NCI-H1930 (cell line): ENCODE measurements at regions not wholly inside any gene's neighbourhood (a gene's known extent, or its start where the extent isn't known, plus 50 kb on each side); places are given as distances from the start of the nearest gene placed in this dataset.
"Not testable (repeated sequence)": the region's sequence is repeated elsewhere in the genome, so short reads cannot be mapped to it uniquely, and the experiment has no call there.

Source experiments
- DNase-seq, 2 experiments: peaks; one replicate each; lab custom pipeline; 2025; lab: John Stamatoyannopoulos, UW

DNA sequence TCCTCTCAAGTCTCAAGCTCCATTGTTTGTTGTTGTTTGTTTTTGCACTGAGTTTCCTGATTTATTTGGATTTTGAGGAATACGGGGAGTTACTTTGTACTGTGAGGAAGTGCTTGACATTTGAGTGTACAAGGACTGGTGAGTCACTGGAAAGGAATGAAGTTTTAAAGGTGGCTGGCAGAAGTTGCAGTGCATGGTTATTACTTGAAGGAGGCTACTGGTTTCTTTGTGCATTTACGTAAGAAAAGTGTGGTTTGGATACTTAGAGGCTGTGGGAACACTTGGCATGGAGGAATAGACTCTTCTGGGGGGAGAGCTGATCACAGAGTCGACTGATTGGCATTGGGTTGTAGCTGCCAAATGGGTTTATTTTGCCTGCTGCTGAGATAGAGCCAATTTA is 919.0 kb downstream of the TAF11L14 start:
- no peak for DNase-seq

DNA sequence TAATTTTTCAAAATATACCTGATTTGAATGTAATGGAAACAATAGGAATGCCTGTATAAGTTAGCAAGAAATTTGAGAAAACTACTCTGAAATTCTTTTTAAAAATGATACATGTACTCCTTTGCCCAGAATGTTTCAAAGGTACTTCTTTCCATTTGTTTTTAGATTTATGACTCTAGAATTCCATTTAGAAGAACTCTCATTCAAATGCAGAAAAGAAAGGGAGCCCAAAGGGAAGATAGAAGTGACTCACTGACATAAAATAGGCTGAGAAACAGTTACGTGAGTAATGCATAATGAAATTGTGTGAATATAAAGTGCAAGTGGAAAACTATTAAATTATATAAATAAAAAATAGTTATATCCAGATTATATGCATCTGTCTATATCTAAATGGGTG is 926.3 kb downstream of the TAF11L14 start:
- DNase-seq: no peak

DNA sequence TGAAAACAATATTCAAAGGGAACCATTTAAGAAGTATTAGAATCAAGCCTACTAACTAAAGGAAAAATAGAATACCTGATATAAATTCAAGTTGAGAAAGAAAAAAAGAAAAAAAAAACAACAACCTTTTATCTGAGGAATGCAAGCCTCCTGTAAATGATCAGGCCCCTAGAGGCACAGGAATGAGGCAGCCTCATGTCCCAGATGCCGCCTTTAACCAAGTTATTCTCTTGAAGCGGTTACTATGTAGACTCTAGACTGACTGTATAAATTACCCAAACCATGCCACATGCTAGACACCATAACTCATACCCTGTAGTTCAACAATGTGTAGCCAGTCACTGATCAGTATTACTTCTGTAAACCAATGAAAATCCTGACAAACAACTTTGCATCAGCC is 929.6 kb downstream of the TAF11L14 start:
- DNase-seq: no peak

DNA sequence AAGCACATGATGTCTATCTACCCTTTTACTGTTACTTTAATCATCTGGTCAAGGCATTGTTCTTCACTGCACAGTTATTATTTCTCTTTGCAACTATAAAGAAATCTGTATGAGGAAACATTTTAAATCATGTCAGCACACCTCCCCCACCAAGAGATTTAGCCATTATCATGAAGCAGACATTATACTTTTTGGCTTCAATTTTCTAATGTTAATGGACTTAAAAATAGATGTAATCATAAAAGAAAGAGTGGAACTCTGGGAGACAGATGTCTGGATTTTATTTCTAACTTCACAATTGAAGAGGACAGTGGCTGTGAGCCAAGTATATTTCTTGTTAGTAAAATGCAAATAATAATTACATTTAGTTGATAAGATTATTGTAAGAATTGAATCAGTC is 932.4 kb downstream of the TAF11L14 start:
- no peak for DNase-seq

DNA sequence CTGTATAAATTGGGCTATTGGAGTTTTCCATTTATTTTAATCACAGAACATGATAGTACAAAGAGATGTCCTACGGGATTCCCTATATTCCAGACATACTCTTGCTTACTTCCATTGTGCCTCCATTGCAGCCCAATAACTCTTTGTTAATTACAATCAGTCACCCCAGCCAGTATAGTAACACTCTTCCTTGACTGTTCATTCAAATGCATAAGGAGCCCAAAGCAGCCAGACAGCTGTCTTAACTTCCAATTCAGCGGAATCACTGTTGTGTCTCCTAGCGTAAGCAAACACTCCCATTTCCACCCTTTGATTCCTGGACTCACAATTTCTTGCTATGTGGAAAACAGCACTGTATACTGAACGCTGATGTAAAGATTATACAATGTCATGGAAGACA is 942.3 kb downstream of the TAF11L14 start:
- DNase-seq: no peak

DNA sequence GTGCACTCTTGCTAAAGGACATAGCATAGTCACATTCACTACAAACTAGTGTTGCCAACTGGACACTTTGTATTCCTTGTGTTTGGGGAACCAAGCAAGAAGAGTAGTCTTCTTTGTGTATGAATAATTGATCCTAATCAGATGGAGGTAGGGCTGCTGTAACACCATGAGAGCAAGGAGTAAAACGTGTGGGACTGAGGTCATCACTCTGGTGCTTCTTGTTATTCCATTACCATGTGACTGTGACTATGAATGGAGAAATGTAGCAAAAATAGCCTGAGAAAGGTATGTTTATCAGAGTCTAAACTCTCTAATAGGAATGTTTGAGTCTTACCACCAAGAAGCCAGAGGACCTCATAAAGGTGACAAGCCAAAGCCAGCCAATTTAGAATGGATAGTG is 966.9 kb downstream of the TAF11L14 start:
- no peak for DNase-seq

DNA sequence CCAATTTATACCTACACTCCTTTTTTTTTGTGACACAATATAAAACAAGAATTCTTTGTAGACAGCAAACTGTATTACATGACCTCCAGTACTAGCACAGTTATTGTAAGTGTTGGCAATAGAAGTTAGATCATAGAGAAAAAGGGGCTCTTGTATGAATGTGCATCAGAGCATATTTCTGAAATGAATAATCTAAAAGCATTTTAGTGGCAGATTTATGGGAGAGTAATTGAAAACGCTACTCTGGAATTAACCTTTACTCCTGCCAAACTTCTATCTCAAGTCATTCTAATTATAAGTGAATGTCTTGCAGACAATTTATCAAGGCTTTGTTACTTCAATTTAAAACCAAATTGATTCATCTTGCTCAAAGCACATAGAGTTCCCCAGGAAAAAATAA is 968.1 kb downstream of the TAF11L14 start:
- no peak for DNase-seq

DNA sequence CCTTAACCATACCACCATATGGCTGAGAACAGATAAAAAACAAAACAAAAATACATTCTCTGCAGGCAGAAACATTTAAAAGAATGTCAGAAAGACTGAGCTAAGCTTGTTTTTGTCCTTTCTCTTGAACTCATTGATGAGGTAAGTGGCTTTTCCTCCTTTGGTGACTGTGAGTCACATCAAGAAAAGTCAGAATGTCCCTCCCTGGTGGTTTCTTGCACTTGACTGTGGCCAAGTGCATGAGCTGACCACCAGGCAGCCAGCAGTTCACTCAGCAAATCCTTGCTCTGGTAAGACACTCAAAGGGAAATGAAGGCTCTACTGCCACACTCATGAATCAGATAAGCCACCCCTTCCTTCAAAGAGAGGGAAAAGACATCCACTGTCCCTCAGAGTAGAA is 970.9 kb downstream of the TAF11L14 start:
- DNase-seq: no peak

DNA sequence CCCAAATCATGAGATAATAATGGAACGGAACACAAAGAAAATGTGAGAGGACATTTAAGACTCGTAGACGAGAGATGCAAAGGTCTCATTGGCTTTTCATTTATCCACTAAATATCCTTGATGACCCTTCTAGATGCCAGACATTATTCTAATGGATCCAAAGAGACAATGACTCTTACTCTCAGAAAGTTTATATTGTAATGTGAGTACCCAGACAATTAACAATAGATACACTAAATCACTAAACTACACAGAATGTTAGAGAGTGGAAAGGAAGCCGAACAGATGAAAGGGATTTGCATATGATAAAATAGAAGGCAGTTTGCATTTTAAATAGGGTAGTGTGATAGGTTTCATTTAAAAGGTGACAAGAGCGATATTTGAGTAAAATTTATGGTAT is 973.3 kb downstream of the TAF11L14 start:
- no peak for DNase-seq

DNA sequence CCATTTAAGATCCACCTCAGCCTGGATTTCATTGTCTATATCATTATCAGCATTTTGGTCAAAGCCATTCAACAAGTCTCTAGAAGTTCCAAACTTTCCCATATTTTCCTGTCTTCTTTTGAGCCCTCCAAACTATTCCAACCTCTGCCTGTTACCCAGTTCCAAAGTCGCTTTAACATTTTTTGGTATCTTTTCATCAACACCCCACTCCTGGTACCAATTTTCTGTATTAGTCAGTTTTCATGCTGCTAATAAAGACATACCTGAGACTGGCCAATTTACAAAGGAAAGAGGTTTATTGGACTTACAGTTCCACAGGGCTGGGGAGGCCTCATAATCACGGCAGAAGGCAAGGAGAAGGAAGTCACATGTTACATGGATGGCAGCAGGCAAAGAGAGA is 982.9 kb downstream of the TAF11L14 start:
- not testable (repeated sequence) for DNase-seq

DNA sequence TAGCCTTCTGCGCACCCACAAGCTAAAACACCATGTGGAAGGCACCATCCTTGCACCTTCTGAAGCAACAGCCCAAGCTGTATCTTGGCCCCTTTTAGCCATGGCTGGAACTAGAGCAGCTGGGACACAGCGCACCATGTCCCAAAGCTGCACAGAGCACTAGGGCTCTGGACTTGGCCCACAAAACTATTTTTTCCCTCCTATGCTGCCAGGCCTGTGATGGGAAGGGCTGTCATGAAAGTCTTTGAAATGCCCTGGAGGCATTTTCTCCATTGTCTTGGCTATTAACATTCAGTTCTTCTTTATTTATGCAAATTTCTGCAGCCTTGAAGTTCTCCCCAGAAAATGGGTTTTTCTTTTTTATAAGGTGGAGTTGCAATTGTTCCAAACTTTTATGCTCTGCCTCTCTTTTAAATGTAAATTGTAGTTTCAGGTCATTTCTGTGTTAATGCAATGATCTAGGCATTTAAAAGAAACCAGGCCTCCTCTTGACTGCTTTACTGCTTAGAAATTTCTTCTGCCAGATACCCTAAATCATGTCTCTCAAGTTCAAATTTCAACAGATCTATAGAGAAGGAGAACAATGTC is 996.3 kb downstream of the TAF11L14 start:
- DNase-seq: no peak

DNA sequence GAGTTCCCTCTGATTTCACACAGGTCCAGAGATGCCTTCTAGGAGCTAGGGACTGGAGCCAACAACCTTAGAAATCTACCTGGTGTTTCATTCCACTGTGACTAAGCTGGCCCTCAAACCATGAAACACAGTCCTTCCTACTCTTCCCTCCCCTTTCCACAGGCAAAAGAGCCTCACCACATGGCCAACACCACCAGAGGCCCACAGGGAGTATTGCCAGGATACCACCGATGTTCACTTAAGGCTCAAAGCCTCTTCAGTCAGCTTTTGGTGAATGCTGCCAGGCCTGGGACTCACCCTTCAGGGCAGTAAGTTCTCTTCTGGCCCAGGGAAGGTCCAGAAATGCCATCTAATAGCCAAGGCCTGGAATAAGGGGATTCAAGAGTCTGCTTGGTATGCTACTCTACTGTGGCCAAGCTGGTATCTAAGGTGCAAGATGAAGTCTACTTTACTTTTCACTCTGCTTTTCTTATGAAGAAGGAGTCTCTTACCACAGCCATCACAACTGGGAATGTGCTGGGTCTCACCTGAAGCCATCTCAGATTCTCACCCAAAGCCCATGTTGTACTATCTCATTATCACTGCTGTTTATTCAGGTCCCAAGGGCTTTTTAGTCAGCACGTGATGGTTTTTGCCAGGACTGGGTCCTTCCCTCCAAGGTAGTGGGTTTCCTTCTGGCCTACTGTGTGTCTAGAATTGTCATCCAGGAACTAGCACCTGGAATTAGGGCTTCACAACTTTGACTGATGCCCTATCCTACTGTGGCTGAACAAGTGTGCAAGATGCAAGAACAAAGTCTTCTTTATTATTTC is 1018.4 kb downstream of the TAF11L14 start:
- DNase-seq: no peak

DNA sequence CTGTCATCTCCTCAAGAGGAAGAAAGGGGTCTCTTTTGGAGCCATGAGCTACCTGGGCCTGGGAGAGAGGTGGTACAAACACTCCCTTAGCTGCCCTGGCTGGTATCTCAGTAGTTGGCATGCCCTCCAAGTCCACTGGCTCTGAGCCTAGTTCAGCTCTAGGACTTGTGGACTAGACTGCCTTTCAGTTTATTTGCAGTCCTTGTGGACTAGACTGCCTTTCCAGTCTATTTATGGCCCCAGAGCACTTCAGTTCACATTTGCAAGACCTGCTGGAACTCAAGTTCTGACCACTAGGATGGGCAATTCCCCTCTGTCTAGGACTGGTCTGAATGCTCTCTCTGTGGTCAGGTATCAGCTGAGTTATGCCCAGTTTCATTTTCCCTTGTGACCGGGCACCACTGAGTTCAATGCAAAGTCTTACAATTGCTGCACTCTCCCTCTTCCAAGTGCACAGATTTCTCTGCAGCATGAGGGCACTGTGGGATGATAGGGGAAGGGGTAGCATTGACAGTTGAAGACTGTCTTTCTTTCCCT is 1019.0 kb downstream of the TAF11L14 start:
- DNase-seq: no peak

DNA sequence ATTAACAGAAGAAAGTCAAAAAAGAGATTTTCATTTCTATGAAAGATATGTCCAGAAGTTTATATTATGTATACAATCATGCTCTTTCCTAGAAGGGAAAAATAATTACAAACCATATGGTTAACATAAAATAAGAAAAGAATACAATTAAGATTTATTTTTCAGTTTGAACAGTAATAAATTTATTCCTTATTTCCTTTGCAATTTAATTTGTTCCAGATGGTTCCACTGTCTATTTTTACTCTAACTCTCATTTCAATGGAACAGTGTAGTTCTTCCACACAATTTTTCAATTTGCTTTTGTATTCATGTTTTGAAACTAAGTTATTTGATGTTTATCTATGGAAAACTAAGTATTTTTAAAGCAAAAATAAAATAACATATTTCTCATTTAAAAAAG is 1026.3 kb downstream of the TAF11L14 start:
- DNase-seq: no peak

DNA sequence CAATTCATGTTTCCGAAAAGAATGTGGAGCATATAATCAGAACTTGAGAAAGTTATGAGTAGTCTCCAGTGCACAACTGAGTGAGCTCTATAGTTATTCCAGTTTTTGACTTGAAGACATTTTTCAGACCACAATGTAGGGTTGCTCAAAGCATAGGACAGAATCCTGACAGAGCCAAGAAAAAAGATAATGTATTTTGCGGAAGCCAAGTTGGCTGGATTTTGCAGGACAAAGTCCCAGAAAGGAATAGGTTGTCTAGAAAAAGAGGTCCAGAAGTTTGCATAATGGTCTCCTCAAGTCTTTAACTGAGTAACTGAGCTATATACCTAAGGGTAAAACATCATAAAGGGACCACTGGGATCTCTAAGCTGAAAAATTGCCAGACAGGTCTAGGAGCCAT is 1028.0 kb downstream of the TAF11L14 start:
- no peak for DNase-seq

DNA sequence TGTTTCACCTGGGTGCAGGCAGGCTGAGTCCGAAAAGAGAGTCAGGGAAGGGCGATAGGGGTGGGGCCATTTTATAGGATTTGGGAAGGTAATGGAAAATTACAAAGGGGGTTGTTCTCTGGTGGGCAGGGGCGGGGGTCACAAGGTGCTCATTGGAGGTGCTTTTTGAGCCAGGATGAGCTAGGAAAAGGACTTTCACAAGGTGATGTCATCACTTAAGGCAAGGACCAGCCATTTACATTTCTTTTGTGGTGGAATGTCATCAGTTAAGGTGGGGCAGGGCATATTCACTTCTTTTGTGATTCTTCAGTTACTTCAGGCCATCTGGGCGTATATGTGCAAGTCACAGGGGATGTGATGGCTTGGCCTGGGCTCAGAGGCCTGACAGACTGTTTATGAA is 1040.0 kb downstream of the TAF11L14 start:
- not testable (repeated sequence) for DNase-seq

DNA sequence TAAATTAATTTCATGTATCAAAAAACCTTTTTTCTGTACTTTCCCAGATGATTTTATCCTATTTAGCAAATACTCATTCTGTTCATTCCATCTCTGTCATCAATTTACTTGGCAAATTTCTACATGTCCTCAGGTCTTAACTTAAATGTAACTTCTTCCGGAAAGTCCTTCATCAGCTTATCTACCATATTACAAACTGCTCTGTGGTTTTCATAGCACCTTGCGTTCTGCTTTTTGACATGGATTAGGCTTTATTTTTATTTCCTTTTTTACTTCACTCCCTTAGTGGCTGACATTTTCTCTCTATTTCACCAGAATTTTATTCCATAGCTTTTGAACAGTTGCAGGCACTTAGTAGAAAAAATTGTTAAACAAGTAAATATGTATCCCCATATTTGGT is 1040.8 kb downstream of the TAF11L14 start:
- no peak for DNase-seq

DNA sequence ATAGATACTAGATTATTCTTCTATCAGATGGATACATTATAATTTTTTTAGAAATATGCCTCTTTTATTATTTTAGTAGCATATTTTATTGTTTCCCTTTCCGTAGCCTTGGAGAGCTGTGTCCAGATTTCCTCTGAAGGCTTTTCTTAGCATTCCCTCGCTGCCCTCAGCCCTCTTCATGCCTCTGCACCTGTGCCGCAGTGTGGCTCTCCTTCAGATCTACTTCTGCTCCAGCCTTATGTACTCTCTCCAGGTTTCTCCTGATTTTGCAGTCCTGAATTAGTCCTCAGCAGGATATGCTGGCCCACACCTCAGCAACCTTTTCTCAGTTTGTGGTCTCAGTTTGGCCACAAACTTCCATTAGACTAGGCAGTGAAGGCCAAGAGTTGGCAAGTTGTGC is 1052.0 kb downstream of the TAF11L14 start:
- DNase-seq: no peak

DNA sequence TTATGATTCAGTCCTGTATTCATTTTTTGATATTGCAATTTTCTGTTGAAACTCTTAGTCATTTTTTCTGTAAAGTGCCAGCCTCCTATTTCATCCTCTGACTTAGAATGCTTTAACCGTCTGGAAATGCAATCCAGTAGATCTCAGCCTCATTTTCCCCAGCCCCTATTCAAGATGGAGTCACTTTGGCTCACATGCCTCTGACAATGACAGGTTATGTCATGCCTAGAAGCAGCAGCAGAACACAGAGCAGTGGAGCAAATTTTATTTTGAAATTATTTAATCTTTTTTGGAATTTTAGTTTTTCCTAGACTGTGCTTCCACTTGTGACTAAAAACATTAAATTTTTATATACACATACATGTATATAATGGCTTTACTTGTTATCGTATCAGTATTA is 1053.2 kb downstream of the TAF11L14 start:
- no peak for DNase-seq

DNA sequence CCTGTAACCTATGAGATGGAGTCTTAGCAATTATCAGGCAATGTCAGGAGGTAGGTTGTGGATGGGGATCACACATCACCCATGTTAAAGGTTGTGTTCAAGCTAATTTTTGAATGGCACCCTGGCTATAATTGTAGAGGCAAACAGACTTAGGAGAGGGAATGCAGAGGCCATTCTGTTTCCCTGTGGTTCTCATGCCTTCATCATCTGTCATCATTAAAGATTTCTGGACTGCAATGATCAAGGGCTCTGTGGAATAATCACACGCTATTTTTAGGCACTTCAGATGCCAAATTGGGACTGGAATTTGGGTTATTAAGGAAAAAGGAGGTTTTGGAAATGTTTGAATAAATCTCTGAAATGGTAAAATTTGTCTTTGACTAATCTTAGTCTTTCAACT is 1065.4 kb downstream of the TAF11L14 start:
- DNase-seq: no peak

DNA sequence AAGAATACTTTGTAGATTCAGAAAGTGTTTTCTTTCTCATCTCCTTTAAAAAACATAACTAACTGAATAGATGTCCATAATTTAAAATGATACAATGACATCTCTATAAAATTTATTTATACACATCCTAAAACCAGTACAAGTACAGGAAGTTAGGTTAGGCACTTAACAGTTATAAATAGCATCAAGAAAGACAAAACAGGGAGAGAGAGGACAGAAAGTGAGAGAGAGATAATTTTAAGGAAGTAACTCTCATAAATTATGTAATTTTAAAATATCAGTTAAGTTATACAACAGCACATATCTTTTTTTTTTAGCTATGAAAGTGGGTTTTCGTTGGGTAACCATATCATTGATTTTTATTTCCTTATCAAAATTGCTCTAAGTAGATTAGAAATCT is 1068.6 kb downstream of the TAF11L14 start:
- DNase-seq: no peak

DNA sequence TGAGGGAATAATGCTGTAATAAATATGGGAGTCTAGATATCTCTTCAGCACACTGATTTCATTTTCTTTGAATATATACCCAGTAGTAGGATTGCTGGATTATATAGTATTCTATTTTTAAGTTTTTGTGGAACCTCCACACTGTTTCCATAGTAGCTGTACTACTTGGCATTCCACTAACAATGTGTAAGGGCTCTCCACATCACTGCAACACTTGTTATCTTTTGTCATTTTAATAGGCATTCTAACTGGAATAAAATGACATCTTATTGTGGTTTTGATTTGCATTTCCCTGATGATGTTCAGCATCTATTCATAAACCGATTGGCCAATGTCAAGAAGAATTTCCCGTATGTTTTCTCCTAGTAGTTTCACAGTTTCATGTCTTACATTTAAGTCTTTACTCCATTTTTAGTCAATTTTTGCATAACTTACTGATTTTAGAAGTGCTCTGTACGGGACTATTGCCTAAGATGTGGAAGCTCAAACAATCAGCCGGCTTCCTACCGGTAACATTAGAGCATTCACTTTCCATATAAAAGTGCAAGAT is 1078.8 kb downstream of the TAF11L14 start:
- no peak for DNase-seq

DNA sequence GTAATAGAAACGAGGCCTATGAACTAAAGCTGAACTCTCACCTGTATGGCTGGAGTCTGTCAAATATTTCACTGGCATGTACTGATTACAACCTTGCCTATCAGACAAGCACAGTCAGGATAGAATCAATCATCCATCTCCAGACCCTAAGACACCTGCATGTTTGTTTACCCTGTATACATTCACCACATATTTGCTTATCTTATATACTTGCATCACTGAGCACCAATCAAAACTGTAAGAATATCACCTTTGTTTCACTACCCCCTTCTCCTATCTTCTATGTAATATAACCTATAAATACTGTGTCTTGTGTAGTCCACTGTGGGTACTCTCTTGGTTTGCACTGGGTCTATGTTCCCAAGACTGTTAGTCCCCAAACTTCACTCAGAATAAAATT is 1085.7 kb downstream of the TAF11L14 start:
- DNase-seq: no peak
